ENCODE measurements at regions not wholly inside any gene's neighbourhood (a gene's known extent, or its start where the extent isn't known, plus 50 kb on each side); places are given as distances from the start of the nearest gene placed in this dataset.

DNA sequence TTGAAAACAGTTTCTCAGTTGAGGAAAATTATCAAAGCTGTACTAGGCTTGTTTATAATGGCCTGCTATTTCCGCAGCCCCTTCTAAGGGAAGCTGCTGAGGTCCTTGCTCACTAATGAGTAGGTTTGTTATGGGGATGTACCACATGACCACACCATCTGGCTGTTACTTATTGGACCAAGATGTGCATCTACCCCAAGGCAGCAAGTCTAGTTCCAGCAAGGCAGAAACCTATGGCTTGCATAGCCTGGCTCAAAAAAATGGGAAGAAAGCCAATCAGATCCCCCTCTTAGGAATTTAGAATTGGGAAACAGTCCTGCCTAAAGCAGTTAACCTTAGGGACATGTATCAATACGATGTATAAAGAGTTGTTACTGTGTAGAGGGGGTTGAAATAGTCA is 186.5 kb upstream of the SPRY2 start:
- no peak overlapping the region for H3K9ac ChIP-seq (replicated peaks; ENCODE audit: extremely low read depth, insufficient read depth, low read length)
- H3K4me2 ChIP-seq (ENCODE audit: insufficient read depth, low read length), result no peak overlapping the region
- no peaks in the 10 kb centered on the region for H4K20me1 ChIP-seq (replicated peaks; ENCODE audit: control insufficient read depth, extremely low read depth, insufficient read depth, low read length)
- no peaks in the 10 kb centered on the region for H3K79me2 ChIP-seq (ENCODE audit: control insufficient read depth, insufficient read depth, low read length)
- H3K4me1 ChIP-seq (ENCODE audit: control insufficient read depth, extremely low read depth, insufficient read depth, low read length), result peaks cover 38% of the 10 kb centered on the region
- H3K36me3 ChIP-seq (ENCODE audit: control insufficient read depth in 2 of 2, extremely low read depth in 1 of 2, insufficient read depth in 2 of 2, low read length in 2 of 2), result no peaks in the 10 kb centered on the region
- POLR2A ChIA-PET, result no interaction called here
- H3K27ac ChIP-seq (ENCODE audit: insufficient read depth, low read depth, low read length), result no peak overlapping the region
- intact Hi-C loops (cut with micrococcal nuclease), result loop anchor here (5.0 kb wide), 2 partner anchors 105 to 185 kb away; partner anchors contain the start of gene SPRY2
- TF ChIP-seq JUN (IDR thresholded peaks at IDR 0.05; ENCODE audit: borderline replicate concordance, insufficient read depth, insufficient read length, low read depth) (no peak), MYC (IDR thresholded peaks at IDR 0.05; ENCODE audit: low read depth, low read length) (no peak), GATA2 (IDR thresholded peaks at IDR 0.05; ENCODE audit: insufficient read depth, insufficient read length, low read depth, low read length) (no peak)
- DNase-seq (ENCODE audit: low read depth, low spot score) (peak; percentile 46), FAIRE-seq (no peak)
- H3K9me3 ChIP-seq (replicated peaks; ENCODE audit: control insufficient read depth, insufficient read depth, low read length), result no peaks in the 10 kb centered on the region
- CTCF ChIA-PET, result no interaction called here
- no TSS peak for BruUV-seq (replicated peaks)
- H3K4me3 ChIP-seq (replicated peaks in 1 of 3; ENCODE audit: insufficient read depth in 1 of 3, low read depth in 1 of 3, low read length in 3 of 3), result no peak overlapping the region
- peak overlapping the region; percentile 32 for H2AFZ ChIP-seq (ENCODE audit: low read depth, low read length)
- dilution Hi-C loops (cut with MboI; ENCODE audit: extremely low pct_ligation_motif_present, low sequenced_read_pairs), result no loop called here
- no peaks in the 10 kb centered on the region for H3K9me1 ChIP-seq (replicated peaks; ENCODE audit: control insufficient read depth, extremely low read depth, insufficient read depth, low read length)
- H3K27me3 ChIP-seq (ENCODE audit: control insufficient read depth in 2 of 2, insufficient read depth in 2 of 2, low read length in 2 of 2), result no peaks in the 10 kb centered on the region

DNA sequence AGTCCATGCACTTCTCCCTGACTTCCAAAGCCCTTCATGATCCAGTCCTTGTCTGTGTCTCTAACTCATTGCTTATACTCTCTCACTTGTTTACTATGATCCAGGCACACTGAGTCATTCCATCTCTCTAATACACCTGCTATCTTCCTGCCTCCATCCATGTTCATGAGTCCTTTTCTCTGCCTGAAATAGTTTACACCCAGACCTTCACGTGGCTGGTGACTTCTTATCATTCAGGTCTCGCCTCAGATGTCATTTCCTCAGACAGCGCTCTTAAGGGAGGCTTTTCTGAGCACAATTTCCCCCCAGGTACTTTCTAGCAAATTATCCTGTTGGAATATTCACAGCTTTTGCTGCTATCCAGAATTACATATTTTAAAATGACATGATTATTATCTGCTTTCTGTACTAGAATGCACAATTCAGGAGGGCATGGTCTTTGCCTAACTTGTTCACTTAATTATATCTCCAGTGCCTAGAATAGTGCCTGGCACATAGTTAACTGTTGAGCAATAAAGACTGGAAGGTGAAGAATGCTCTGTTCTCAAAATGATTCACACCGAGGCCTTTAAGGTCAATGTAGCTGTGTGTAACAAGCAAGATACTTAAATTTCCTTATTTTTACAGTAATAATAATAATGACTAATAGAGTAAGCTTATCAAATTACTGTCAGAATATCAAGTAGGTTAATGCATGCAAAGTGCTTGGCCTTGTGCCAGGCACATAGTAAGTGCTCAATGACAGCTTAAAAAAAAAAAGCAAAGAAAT is 183.7 kb upstream of the SPRY2 start:
- Histone ChIP-seq H4K20me1 (replicated peaks; ENCODE audit: control insufficient read depth, extremely low read depth, insufficient read depth, low read length) (no peaks in the 10 kb centered on the region), H3K36me3 (ENCODE audit: control insufficient read depth in 2 of 2, extremely low read depth in 1 of 2, insufficient read depth in 2 of 2, low read length in 2 of 2) (no peaks in the 10 kb centered on the region), H3K4me3 (replicated peaks in 1 of 3; ENCODE audit: insufficient read depth in 1 of 3, low read depth in 1 of 3, low read length in 3 of 3) (no peak overlapping the region), H3K27me3 (ENCODE audit: control insufficient read depth in 2 of 2, insufficient read depth in 2 of 2, low read length in 2 of 2) (no peaks in the 10 kb centered on the region), H3K4me2 (ENCODE audit: insufficient read depth, low read length) (peak overlapping the region; percentile 10), H3K4me1 (ENCODE audit: control insufficient read depth, extremely low read depth, insufficient read depth, low read length) (peaks cover 31% of the 10 kb centered on the region), H3K27ac (ENCODE audit: insufficient read depth, low read depth, low read length) (no peak overlapping the region), H3K9ac (replicated peaks; ENCODE audit: extremely low read depth, insufficient read depth, low read length) (no peak overlapping the region), H3K9me3 (replicated peaks; ENCODE audit: control insufficient read depth, insufficient read depth, low read length) (no peaks in the 10 kb centered on the region), H2AFZ (ENCODE audit: low read depth, low read length) (no peak overlapping the region), H3K79me2 (ENCODE audit: control insufficient read depth, insufficient read depth, low read length) (no peaks in the 10 kb centered on the region), H3K9me1 (replicated peaks; ENCODE audit: control insufficient read depth, extremely low read depth, insufficient read depth, low read length) (no peaks in the 10 kb centered on the region)
- DNase-seq (ENCODE audit: low read depth, low spot score) (peak; percentile 55), FAIRE-seq (peak; percentile 55)
- CTCF ChIA-PET, result interaction anchor here (0.6 to 1.4 kb wide), 5 partner anchors 9 to 182 kb away, joined by 3 read pairs; no protein-coding TSS in a partner anchor
- TF ChIP-seq POLR2AphosphoS5 (IDR thresholded peaks at IDR 0.05; ENCODE audit: insufficient read depth, low read depth, low read length) (peak; percentile 31), EZH2 (IDR thresholded peaks at IDR 0.05; ENCODE audit: borderline replicate concordance, low read depth, low read length, severe bottlenecking) (no peak), JUN (IDR thresholded peaks at IDR 0.05; ENCODE audit: borderline replicate concordance, insufficient read depth, insufficient read length, low read depth) (peak; percentile 48), GATA2 (IDR thresholded peaks at IDR 0.05; ENCODE audit: insufficient read depth, insufficient read length, low read depth, low read length) (no peak), POLR2A (IDR thresholded peaks at IDR 0.05; ENCODE audit: low read depth, low read length) (no peak), MYC (IDR thresholded peaks at IDR 0.05; ENCODE audit: low read depth, low read length) (no peak), FOS (IDR thresholded peaks at IDR 0.05; ENCODE audit: borderline replicate concordance, insufficient read depth, low read length) (peak; percentile 73)
- TF ChIP-seq, protein P1, sequence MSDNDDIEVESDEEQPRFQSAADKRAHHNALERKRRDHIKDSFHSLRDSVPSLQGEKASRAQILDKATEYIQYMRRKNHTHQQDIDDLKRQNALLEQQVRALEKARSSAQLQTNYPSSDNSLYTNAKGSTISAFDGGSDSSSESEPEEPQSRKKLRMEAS (IDR thresholded peaks at IDR 0.05; ENCODE audit: insufficient read depth, insufficient read length), result no peak
- TF ChIP-seq, protein P2, sequence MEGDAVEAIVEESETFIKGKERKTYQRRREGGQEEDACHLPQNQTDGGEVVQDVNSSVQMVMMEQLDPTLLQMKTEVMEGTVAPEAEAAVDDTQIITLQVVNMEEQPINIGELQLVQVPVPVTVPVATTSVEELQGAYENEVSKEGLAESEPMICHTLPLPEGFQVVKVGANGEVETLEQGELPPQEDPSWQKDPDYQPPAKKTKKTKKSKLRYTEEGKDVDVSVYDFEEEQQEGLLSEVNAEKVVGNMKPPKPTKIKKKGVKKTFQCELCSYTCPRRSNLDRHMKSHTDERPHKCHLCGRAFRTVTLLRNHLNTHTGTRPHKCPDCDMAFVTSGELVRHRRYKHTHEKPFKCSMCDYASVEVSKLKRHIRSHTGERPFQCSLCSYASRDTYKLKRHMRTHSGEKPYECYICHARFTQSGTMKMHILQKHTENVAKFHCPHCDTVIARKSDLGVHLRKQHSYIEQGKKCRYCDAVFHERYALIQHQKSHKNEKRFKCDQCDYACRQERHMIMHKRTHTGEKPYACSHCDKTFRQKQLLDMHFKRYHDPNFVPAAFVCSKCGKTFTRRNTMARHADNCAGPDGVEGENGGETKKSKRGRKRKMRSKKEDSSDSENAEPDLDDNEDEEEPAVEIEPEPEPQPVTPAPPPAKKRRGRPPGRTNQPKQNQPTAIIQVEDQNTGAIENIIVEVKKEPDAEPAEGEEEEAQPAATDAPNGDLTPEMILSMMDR (IDR thresholded peaks at IDR 0.05; ENCODE audit: extremely low read depth in 1 of 2, insufficient read depth in 1 of 2, low read depth in 1 of 2, low read length in 2 of 2), result no peak
- POLR2A ChIA-PET, result no interaction called here
- intact Hi-C loops (cut with micrococcal nuclease) (loop anchor here (5.0 kb wide), 2 partner anchors 108 to 182 kb away; partner anchors contain the start of gene SPRY2), dilution Hi-C loops (cut with MboI; ENCODE audit: extremely low pct_ligation_motif_present, low sequenced_read_pairs) (no loop called here)
- no TSS peak for BruUV-seq (replicated peaks)

Measured in endothelial cell of umbilical vein (primary cell).